Fibroblast of lung (primary cell): ENCODE measurements at regions not wholly inside any gene's neighbourhood (a gene's known extent, or its start where the extent isn't known, plus 50 kb on each side); places are given as distances from the start of the nearest gene placed in this dataset.

Source experiments
- EZH2 ChIP-seq: IDR thresholded peaks from 2 replicates; pipeline ENCODE4 v1.5.1; 2012; ENCODE audit warnings: low read length, control low read depth, mild to moderate bottlenecking; ENCODE audit errors: missing control alignments
- TF ChIP-seq, protein P1 (sequence below), 2 donors: IDR thresholded peaks in 1 of 2; conservative IDR thresholded peaks in 1 of 2; 1 replicate in 1 of 2; 2 replicates in 1 of 2; pipeline ENCODE4 v1.5.1; 2011 to 2012; ENCODE audit warnings: low read length in 2 of 2, control low read depth in 1 of 2, inconsistent platforms in 1 of 2, low read depth in 1 of 2, mild to moderate bottlenecking in 1 of 2

DNA sequence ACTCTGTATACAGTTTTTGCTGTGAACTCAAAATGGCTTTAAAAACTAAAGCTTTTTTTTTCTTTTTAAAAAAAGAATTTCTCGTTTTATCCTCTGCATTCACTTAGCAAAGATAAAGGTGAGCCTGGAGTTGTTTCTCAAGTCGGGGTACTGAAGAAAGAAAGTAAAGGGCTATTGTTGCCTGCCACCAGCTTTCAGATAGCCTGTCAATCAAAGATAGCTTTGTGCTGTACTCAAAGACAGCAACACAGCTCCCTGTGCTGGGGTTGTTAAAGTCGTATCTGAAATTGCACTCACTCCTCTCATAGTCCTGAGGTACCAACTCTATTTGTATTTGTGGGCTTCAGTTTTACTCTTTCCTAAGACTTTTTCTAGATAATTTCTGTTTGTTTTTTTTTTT is 710.1 kb upstream of the ID4 start:
- TF ChIP-seq, protein P1, sequence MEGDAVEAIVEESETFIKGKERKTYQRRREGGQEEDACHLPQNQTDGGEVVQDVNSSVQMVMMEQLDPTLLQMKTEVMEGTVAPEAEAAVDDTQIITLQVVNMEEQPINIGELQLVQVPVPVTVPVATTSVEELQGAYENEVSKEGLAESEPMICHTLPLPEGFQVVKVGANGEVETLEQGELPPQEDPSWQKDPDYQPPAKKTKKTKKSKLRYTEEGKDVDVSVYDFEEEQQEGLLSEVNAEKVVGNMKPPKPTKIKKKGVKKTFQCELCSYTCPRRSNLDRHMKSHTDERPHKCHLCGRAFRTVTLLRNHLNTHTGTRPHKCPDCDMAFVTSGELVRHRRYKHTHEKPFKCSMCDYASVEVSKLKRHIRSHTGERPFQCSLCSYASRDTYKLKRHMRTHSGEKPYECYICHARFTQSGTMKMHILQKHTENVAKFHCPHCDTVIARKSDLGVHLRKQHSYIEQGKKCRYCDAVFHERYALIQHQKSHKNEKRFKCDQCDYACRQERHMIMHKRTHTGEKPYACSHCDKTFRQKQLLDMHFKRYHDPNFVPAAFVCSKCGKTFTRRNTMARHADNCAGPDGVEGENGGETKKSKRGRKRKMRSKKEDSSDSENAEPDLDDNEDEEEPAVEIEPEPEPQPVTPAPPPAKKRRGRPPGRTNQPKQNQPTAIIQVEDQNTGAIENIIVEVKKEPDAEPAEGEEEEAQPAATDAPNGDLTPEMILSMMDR (conservative IDR thresholded peaks at IDR 0.05 in 1 of 2, IDR thresholded peaks at IDR 0.05 in 1 of 2; ENCODE audit: low read depth in 1 of 2, low read length in 2 of 2) = no peak
- TF ChIP-seq EZH2 = no peak
